GM23338 (cell line): ENCODE measurements at regions not wholly inside any gene's neighbourhood (a gene's known extent, or its start where the extent isn't known, plus 50 kb on each side); places are given as distances from the start of the nearest gene placed in this dataset.

Source experiments
- CTCF ChIP-seq, 2 experiments: fragments of 200-600 bp in 1 of 2; sonication (generic) in 1 of 2; conservative IDR thresholded peaks; 2 replicates each; pipeline versions ENCODE4 v1.5.1 to v1.6.1; 2016 to 2017; ENCODE audit warnings: antibody characterized with exemption in 2 of 2, low read depth in 2 of 2, mild to moderate bottlenecking in 2 of 2, moderate library complexity in 1 of 2
- REST ChIP-seq: IDR thresholded peaks from one replicate; pipeline ENCODE4 v1.6.1; 2018; ENCODE audit warnings: antibody characterized with exemption; ENCODE audit not compliant: unreplicated experiment

- TF ChIP-seq CTCF (conservative IDR thresholded peaks at IDR 0.05; ENCODE audit: low read depth in 2 of 2) (no peak), REST (no peak)
Observed at GRCh38 chrX:39402158-39402557, 600.9 kb downstream of the MID1IP1 start.
